ENCODE measurements at regions not wholly inside any gene's neighbourhood (a gene's known extent, or its start where the extent isn't known, plus 50 kb on each side); places are given as distances from the start of the nearest gene placed in this dataset.
"Not testable (repeated sequence)": the region's sequence is repeated elsewhere in the genome, so short reads cannot be mapped to it uniquely, and the experiment has no call there.

GRCh38 chr3:198170781-198171180 is 210.8 kb downstream of the LMLN start:
- TF ChIP-seq POLR2A, CTCF (IDR thresholded peaks at IDR 0.05): not testable (repeated sequence)

All from body of pancreas (tissue), 4 donors.